HG03442 (cell line): ENCODE measurements at regions not wholly inside any gene's neighbourhood (a gene's known extent, or its start where the extent isn't known, plus 50 kb on each side); places are given as distances from the start of the nearest gene placed in this dataset.

Source experiments
- ATAC-seq: cut with Tn5 transposase; IDR thresholded peaks from one replicate; pipeline ENCODE4 v1.9.1; 2021; ENCODE audit warnings: mild to moderate bottlenecking, moderate library complexity; ENCODE audit not compliant: unreplicated experiment

- ATAC-seq, result no peak
Measured at GRCh38 chr6:164505425-164505824, 804.0 kb downstream of the C6orf118 start.

- no peak for ATAC-seq
Measured at GRCh38 chr6:164502833-164503232, 806.6 kb downstream of the C6orf118 start.

GRCh38 chr6:164495882-164496495, 813.4 kb downstream of the C6orf118 start:
- ATAC-seq, result no peak

- ATAC-seq, result no peak
Measured at GRCh38 chr6:164478426-164478825, 831.0 kb downstream of the C6orf118 start.

GRCh38 chr6:164477790-164478189, 831.6 kb downstream of the C6orf118 start:
- ATAC-seq, result no peak

- ATAC-seq, result no peak
Measured at GRCh38 chr6:164477101-164477500, 832.3 kb downstream of the C6orf118 start.

GRCh38 chr6:164469276-164469949, 840.0 kb downstream of the C6orf118 start:
- ATAC-seq, result no peak

- no peak for ATAC-seq
Measured at GRCh38 chr6:164455835-164456234, 853.6 kb downstream of the C6orf118 start.

- ATAC-seq, result no peak
Measured at GRCh38 chr6:164453835-164454234, 855.6 kb downstream of the C6orf118 start.

- no peak for ATAC-seq
Measured at GRCh38 chr6:164442572-164442971, 866.8 kb downstream of the C6orf118 start.

- no peak for ATAC-seq
Measured at GRCh38 chr6:164439331-164439730, 870.1 kb downstream of the C6orf118 start.

- no peak for ATAC-seq
Measured at GRCh38 chr6:164436976-164437375, 872.4 kb downstream of the C6orf118 start.

GRCh38 chr6:164427728-164428402, 881.5 kb downstream of the C6orf118 start:
- no peak for ATAC-seq

GRCh38 chr6:164424489-164424888, 884.9 kb downstream of the C6orf118 start:
- ATAC-seq, result no peak

GRCh38 chr6:164419099-164419498, 890.3 kb downstream of the C6orf118 start:
- no peak for ATAC-seq

- no peak for ATAC-seq
Measured at GRCh38 chr6:164418262-164418588, 891.2 kb downstream of the C6orf118 start.

- no peak for ATAC-seq
Measured at GRCh38 chr6:164417537-164418261, 891.7 kb downstream of the C6orf118 start.

GRCh38 chr6:164415832-164416563, 893.4 kb downstream of the C6orf118 start:
- no peak for ATAC-seq

GRCh38 chr6:164414695-164415094, 894.7 kb downstream of the C6orf118 start:
- ATAC-seq, result no peak

GRCh38 chr6:164412566-164412965, 896.8 kb downstream of the C6orf118 start:
- no peak for ATAC-seq

- no peak for ATAC-seq
Measured at GRCh38 chr6:164410017-164410416, 899.4 kb downstream of the C6orf118 start.
